ENCODE measurements at regions not wholly inside any gene's neighbourhood (a gene's known extent, or its start where the extent isn't known, plus 50 kb on each side); places are given as distances from the start of the nearest gene placed in this dataset.

DNA sequence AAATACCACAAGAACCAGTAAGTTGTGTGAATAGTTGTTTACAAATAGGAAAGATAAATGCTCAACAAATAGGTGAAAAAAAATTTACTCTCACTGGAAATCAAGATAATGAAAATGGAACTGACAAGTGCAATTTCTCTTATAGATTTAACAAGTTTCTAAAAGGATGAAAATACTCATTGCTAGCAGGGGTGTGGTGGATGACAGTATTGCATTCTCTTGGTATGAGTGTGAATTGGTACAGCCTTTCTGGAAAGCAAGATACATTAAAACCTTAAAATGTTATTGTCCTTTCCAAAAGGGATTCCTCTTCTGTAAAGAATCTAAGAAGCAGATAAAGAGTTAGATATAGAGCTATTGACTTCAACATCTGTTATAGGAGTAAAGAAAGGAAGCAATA, 240.0 kb upstream of the RPS6KA3 start:
- no peak for TF ChIP-seq POLR2A (IDR thresholded peaks at IDR 0.05)
- TF ChIP-seq EP300 (IDR thresholded peaks at IDR 0.05), result no peak
- TF ChIP-seq, protein P1, sequence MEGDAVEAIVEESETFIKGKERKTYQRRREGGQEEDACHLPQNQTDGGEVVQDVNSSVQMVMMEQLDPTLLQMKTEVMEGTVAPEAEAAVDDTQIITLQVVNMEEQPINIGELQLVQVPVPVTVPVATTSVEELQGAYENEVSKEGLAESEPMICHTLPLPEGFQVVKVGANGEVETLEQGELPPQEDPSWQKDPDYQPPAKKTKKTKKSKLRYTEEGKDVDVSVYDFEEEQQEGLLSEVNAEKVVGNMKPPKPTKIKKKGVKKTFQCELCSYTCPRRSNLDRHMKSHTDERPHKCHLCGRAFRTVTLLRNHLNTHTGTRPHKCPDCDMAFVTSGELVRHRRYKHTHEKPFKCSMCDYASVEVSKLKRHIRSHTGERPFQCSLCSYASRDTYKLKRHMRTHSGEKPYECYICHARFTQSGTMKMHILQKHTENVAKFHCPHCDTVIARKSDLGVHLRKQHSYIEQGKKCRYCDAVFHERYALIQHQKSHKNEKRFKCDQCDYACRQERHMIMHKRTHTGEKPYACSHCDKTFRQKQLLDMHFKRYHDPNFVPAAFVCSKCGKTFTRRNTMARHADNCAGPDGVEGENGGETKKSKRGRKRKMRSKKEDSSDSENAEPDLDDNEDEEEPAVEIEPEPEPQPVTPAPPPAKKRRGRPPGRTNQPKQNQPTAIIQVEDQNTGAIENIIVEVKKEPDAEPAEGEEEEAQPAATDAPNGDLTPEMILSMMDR (IDR thresholded peaks at IDR 0.05), result no peak
- TF ChIP-seq POLR2AphosphoS5 (IDR thresholded peaks at IDR 0.05), result no peak

Measured in sigmoid colon (tissue), 4 donors.